GM12865 (cell line): ENCODE measurements at regions not wholly inside any gene's neighbourhood (a gene's known extent, or its start where the extent isn't known, plus 50 kb on each side); places are given as distances from the start of the nearest gene placed in this dataset.

ENCODE experiments used
- DNase-seq: peaks from one replicate; pipeline ENCODE4 v3.0.0; 2010; ENCODE audit warnings: low read depth
- H3K4me3 ChIP-seq: 2 replicates; pipeline ENCODE4 v1.5.1; 2011; ENCODE audit warnings: mild to moderate bottlenecking, low read depth, low read length, control low read depth
- TF ChIP-seq, protein P1 (sequence below): IDR thresholded peaks from 2 replicates; pipeline ENCODE4 v1.5.1; 2011; ENCODE audit warnings: low read length, control low read depth, low read depth, inconsistent platforms; ENCODE audit not compliant: insufficient read depth; ENCODE audit errors: missing control alignments

DNA sequence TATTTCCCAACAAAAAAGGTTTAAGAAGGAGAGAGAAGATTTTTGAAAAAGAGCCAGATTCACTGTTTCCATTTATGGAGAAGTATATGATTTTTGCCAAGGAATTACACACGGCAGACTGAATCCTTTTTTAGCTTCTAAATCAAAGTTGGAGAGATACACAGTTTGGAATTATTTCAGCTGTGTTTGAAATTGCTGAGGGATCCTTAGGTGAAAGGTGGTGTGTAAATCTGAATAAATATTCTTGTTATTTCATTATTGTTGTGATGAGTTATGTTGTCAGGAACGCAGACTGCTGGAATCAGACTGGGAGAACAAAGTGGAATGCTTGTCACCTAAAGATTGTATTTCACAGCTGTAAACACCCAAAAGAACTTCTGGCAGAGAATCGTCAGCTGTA is 168.5 kb upstream of the AKIRIN2 start:
- DNase-seq, result no peak
- TF ChIP-seq, protein P1, sequence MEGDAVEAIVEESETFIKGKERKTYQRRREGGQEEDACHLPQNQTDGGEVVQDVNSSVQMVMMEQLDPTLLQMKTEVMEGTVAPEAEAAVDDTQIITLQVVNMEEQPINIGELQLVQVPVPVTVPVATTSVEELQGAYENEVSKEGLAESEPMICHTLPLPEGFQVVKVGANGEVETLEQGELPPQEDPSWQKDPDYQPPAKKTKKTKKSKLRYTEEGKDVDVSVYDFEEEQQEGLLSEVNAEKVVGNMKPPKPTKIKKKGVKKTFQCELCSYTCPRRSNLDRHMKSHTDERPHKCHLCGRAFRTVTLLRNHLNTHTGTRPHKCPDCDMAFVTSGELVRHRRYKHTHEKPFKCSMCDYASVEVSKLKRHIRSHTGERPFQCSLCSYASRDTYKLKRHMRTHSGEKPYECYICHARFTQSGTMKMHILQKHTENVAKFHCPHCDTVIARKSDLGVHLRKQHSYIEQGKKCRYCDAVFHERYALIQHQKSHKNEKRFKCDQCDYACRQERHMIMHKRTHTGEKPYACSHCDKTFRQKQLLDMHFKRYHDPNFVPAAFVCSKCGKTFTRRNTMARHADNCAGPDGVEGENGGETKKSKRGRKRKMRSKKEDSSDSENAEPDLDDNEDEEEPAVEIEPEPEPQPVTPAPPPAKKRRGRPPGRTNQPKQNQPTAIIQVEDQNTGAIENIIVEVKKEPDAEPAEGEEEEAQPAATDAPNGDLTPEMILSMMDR, result no peak
- no peak overlapping the region for H3K4me3 ChIP-seq

DNA sequence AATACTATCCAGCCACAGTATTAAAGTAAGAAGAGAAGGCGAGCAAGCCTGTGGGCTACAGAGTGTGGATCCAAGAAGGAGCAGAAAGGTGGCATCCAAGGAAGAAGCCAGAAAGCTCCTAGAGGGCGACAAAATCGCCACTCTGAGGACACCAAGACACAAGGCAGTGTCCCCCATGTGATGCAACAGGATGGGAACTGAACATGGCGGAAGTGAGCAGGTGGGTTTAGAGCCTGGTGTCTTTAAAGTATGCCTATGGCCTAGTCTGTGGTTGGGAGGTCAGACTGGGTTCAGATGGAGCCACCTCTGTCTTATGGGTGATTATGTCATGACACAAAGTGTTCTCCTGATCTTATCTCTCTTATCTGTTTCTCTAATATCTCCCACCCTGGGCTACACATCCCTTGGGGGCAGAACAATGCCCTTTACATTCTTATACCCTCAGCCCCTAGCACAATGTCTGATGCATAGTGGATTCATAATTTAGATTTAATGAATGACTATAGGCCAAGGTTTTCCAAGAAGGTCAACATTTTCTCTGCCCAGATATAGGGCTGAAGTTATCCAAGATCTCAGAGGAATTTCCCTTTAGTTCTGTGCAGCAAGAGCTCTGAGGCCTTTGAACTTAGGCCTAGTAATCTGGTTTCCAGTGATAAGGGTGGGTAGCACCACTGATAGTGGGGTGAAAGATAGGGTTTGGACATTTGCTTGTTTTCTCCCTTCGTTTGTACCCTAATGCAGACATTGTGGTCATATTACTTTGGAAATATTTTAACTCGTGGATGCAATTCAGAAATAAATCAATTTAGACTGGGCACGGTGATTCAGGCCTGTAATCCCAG is 167.3 kb upstream of the AKIRIN2 start:
- DNase-seq, result no peak
- TF ChIP-seq, protein P1, result no peak
- no peak overlapping the region for H3K4me3 ChIP-seq

DNA sequence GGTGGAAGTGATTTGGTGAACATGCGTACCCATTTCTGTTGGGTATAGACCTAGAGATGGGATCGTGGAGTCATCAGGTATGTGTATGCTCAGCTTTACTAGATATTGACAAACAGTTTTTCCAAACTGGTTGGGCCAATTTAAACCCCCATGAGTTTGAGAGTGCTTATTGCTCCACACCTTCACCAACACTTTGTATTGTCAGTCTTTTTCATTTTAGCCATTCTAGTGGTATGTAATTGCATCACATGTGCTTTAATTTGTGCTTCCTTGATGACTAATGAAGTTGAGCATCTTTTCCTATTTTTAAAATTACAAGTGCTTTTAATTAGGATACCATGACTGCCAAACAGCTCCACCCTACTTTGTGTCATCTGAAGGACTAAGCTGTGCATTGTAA is 158.9 kb upstream of the AKIRIN2 start:
- TF ChIP-seq, protein P1, result no peak
- no peak for DNase-seq
- H3K4me3 ChIP-seq, result no peak overlapping the region

DNA sequence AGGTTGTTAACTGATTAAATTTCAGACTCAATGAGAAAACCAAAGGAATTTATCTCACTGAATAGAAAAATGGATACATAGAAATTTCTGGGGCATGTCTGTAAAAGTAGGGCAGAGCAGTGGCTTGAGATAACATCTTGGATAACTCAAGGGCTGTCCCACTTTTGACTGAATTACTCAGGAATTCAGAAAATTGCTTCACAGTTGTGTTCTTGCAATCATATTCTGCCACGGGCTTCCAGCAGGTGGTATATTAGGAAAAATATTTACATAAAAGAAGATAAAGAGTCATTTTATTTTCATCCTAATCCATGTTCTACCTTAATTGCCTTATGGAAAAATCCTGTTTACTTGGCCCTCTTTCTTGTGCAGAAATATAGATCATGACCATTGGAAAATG is 156.4 kb upstream of the AKIRIN2 start:
- TF ChIP-seq, protein P1, result no peak
- no peak for DNase-seq
- H3K4me3 ChIP-seq, result no peak overlapping the region

DNA sequence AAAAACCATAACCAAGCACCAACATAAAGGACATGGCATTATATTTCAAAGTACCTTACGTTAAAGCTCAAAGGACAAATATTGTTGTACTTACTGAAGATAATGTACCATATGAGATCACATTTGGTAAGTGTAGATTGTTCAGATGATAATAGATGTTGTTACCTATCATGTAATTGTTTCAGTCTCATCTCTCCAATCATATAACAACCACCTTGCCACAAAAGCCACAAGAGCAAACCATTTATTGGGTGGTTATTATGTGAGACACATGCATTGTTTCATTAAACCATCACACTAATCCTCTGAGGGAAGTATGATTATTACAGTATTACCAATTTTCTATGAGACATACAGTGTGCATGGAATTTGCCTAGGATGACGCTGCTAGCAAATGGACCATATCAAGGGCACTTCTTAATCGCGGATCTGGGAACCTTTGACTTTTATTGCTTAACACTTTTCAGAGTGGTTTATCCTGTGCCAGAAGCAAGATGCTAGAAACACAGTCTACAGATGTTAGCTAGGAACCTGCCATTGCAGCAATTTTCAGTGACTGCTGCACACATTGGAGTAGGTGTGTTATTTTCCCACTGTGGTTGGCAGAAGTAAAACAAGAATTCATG is 149.8 kb upstream of the AKIRIN2 start:
- no peak for DNase-seq
- TF ChIP-seq, protein P1, result no peak

DNA sequence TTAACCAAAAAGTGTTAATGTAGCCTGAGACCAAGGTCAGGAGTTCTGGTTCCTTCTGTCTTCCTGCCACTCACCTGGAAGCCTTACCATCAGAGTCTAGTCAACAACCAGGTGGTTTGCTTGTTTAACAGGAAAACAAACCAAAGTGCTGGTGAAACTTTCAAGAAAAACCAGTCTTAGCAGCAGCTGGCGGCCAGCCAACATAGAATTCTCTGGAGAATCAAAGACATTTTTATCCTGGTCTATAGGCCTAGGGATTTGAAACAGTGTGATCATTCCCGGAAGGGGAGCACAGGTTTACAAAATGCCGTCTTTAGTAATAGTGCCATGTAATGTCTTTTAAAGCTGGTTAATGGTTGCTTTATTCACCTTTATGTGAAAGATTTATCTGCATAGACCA is 146.6 kb upstream of the AKIRIN2 start:
- DNase-seq, result no peak
- TF ChIP-seq, protein P1, result no peak

More for the DNA sequence above, 149.8 kb upstream of the AKIRIN2 start:
- H3K4me3 ChIP-seq, result no peak overlapping the region

DNA sequence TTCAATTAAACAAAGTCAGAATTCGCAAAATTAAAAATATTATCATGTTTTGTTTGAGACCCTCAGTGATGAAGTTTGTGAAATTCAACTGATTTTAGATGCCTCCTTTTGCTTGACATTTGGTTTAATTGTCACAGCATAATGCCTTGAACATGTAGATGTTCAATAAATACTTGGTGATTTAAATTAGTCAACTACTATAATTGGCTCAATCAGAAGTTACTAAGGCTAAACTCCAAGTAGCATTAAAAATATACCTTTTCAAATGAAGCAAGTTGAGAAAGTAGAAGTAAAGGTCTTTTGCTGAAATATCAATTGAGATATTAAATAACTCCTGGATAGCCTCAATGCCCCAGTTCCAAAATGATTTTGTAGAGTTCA is 145.8 kb upstream of the AKIRIN2 start:
- no peak for DNase-seq
- TF ChIP-seq, protein P1, result no peak
- no peak overlapping the region for H3K4me3 ChIP-seq

More for the DNA sequence above, 146.6 kb upstream of the AKIRIN2 start:
- H3K4me3 ChIP-seq, result no peak overlapping the region
